ENCODE measurements at regions not wholly inside any gene's neighbourhood (a gene's known extent, or its start where the extent isn't known, plus 50 kb on each side); places are given as distances from the start of the nearest gene placed in this dataset.
A peak's percentile ranks its signal among the peaks of the same experiment; 100 is the strongest.

DNA sequence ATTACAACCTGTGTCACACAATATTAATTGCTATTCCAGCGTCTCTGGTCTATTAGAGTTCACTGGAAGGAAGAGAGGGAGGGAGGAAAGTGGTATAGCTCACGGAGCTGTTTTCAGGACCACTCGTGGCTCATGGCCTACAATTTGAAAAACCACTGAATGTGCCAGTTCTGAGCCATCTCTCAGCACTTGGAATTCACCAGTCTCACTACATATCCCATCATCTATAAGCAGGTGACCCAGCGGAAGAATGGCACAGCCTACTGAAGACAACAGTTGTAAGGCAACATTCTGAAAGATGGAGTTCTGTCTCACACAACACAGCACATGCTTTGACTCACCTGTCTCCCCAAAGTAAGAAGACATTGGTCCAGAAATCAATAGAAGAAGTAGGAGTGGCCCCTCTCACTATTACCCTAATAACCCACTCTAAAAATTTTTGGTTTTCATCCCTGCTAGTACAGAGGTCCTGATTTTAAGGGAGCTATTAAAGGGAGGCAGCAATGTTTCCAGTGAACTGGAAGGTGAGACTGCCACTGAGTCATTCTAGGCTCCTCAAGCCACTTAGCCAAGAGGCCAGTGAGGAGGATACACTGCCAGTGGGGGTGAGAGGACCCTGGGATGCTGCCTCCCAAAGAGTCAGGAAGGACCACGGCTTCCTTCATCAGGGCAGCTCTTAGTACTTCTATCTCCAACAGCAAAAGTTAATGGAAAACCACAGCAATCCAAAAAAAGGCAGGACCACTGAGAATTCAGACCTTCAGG is 50.0 kb upstream of the DOCK9 start:
- DNase-seq (ENCODE audit: low read depth) = no peak

DNA sequence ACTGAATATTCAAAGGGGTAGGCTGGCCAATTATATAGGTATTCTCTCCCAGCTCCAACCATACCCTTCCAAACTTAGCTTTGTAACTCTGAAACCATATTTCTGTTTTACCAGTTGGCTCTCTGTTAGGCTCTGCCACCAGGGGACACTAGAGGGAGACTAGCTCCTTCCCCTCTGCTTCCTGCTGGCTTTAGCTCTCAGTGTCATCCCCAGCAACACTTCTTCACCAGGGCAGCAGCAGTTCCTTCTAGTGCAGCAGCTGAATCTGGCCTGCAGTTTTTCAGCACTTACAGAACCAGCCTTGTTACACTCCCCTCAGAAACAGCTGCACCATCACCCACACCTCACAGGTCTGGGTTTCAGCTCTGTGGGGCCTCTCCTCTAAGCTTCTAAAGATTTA is 51.0 kb upstream of the DOCK9 start:
- DNase-seq (ENCODE audit: low read depth) = no peak

DNA sequence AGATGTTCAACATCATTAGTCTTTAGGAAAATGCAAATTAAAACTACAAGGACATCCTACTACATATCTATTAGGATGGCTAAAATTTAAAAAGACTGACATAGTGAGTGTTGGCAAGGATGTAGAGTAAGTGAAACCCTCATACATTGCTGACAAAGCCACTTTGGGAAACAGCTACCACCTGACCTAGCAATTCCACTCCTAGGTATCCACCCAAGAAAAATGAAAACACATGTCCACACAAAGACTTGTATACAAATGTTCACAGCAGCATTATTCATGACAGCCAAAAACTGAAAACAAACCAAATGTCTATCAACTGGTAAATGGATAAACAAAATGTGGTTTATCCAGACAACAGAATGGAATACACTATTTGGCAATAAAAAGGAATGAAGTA is 51.7 kb upstream of the DOCK9 start:
- DNase-seq (ENCODE audit: low read depth) = no peak

DNA sequence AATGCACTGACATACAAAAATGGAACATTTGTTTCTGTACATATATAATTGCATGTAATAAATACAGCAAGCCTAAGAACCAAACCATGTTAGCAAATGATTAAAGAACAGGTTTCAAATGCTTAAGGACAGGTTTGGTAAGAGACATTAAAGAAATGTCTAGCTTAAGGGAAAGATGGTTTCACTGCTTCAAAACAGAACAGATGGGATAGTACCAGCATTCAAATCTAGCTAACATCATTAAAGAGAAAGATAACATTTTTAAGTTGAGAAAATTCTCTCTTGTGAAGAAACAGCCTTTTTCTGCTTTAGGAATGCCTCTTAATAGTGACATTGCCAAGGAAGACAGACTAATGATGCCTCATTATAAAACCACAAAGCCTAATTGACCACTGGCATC is 52.5 kb upstream of the DOCK9 start:
- DNase-seq (ENCODE audit: low read depth) = no peak

DNA sequence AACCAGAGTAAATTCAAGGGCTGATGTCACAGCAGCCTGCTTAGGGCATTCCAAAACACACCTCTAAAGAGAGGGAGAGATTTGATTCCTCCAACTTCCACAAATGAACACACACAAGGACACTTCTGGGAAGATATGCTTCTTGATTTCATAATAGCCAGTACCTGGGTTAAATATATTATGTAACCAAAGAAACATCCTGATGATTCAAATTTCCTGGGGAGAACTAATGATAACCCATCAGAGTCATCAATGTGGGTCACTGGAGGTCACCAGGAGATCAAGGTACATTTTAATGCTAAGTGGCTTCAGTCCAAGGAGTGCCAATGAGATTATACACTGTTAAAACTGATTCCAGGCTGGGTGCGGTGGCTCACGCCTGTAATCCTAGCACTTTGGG is 54.0 kb upstream of the DOCK9 start:
- no peak for DNase-seq (ENCODE audit: low read depth)

DNA sequence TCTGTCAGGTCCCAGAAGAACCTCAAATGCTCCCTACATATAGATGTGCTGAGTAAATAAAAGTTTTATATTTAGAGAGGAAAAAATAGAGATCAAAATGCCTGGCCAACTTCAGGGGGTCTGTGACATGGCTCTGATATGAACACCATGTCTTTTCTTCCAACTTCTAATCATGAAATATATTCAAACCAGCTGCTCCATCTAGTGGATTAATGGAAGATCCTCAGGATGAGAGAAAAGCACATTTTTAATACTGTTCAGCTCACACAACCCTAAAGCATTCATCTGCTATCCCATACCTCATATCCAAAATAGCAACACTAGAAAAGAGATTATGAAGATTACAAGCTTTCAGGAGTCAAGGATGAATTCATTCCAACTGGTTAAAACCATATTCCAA is 56.0 kb upstream of the DOCK9 start:
- peak; percentile 49 for DNase-seq (ENCODE audit: low read depth)

DNA sequence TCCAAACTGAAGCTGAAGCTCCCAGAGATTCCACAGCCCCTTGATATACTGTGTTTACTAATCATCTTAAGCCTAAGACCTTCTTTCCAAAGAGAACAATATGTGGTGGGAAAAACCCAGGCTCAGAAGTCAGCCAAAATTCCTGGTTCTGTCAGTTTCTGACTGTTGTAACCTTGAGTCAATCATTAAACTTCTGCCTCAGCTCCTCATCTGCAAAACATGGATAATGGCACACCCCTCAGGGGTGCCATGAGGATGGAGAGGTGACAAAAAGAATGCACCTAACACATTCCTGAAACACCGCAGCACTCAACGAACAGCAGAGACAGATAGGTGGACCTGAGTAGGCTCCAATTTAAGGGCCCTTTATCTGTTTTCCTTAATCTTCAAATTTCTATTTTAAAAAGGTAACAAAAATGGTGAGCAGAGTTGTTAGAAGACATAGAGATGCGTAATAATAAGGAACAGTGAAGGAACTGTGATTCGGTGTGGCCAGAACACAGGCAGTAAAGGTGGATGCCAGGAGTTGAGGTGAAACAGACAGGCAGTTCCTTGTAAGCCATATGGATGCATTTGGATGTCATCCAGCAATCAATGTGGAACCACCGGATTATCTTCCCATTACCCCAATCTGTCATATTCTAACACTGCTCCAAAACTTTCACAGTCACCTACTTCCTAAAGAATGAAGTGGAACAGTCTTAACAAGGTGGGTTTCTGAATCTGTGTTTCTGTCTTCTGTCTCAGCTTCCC is 56.6 kb upstream of the DOCK9 start:
- DNase-seq (ENCODE audit: low read depth) = no peak

DNA sequence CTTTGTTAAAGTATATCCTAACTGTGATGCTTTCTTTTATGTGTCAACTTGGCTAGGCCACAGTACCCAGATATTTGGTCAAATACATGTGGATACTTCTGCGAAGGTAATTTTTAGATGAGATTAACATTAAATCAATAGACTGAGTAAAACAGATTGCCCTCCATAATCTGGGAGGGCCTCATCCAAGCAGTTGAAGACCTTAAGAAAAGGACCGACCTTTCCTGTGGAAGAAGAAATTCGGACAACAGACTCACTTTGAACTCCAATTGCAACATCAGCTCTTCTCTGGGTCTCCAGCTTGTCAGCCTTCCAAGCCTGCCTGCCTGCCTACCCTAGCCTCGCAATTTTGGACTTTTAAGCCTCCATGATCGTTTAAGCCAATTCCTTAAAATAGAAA is 57.9 kb upstream of the DOCK9 start:
- DNase-seq (ENCODE audit: low read depth) = no peak

DNA sequence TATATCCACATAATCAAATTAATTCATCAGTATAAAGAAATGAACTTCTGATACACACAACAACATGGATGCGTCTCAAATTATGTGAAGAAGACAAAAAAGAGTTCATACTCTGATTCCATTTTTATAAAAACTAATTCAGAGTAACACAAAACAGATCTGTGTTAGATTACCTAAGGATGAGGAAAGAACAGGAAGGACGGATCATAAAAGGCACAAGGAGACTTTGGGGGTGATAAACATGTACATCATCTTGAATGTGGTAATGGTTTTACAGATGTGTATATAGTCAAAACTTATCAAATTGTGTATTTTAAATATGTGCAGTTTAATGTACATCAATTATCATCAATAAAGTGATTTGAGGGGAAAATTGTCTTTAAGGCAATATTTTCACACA is 59.9 kb upstream of the DOCK9 start:
- DNase-seq (ENCODE audit: low read depth) = no peak

DNA sequence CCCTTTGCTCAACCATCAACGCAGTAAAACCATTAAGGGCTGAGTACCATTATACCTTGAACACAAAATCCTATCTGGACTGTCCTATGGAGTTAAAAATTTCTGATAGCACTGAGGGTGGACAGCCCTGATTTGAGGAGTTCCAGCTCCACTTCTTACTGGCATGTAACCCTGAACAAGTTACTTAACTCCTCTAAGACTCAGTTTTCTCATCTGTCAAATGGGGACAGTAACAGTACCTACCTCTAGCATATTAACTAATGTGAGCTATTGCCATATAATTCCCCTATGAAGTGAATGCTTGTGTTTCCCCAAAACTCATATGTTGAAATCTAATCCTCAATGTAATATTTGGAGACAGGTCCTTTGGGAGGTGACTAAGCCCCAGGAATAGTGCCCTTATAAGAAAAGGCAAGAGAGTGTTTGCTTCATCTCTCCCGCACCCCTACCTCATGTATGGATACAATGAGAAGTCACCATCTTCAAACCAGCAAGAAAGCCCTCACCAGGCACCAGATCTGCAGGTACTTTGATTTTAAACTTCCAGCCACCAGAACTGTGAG is 61.9 kb upstream of the DOCK9 start:
- no peak for DNase-seq (ENCODE audit: low read depth)

DNA sequence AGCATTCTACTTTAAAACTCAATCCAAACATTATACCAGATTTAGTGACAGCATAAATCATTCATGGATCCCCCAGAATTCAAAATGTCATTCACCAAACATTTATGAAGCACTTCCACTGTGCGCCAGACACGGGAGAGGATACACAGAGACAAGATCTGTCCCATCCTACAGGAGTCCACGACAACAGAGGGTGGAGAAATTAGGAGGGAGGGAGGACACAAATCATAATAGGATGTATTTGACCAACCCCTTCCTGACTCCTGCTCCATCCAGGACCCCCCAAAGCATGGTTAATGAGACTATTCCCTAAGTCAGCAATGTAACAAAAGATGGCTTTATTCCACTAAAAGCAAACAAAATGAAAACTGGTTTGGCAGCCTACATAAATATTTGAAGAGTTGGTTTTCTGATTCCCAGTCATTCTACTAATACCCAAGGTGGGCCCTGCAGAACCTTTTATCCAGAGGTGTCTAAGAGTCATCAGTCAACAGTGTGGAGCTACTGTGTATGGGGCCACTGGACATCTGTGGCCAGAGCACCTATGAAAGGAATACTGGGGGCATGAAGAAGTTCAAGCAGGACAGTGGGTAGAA is 62.8 kb upstream of the DOCK9 start:
- DNase-seq (ENCODE audit: low read depth) = no peak

DNA sequence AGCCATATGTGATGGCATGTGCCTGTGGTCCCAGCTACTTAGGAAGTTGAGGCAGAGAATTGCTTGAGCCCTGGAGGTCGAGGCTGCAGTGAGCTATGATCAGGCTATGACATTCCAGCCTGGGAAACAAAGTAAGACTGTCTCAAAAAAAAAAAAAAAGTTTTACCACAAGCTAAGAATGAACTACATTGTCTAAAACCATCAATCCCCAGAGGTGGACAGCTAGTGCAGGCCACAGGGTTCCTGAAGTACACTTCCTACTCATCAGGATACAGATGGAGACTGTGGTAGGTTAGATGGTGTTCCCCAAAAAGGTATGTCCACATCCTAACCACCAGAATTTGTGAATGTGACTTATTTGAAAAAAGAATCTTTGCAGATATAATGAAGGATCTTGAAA is 63.5 kb upstream of the DOCK9 start:
- DNase-seq (ENCODE audit: low read depth) = no peak

DNA sequence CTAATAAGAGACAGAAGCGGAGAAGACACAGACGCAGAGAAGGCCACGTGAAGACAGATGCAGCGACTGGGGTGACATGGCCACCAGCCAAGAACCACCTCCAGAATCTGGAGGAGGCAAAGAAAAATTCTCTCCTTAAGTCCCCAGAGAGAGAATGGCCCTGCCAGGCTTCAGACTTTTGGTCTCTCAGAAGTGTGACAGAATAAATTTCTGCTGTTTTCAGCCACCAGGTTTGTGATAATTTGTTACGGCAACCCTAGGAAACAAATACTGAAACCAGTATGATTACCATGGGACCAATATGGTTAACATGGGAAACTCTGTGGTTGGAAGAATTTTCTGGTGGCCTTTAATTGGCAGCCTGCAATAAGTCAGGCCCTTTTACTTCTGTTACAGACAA is 63.9 kb upstream of the DOCK9 start:
- no peak for DNase-seq (ENCODE audit: low read depth)

DNA sequence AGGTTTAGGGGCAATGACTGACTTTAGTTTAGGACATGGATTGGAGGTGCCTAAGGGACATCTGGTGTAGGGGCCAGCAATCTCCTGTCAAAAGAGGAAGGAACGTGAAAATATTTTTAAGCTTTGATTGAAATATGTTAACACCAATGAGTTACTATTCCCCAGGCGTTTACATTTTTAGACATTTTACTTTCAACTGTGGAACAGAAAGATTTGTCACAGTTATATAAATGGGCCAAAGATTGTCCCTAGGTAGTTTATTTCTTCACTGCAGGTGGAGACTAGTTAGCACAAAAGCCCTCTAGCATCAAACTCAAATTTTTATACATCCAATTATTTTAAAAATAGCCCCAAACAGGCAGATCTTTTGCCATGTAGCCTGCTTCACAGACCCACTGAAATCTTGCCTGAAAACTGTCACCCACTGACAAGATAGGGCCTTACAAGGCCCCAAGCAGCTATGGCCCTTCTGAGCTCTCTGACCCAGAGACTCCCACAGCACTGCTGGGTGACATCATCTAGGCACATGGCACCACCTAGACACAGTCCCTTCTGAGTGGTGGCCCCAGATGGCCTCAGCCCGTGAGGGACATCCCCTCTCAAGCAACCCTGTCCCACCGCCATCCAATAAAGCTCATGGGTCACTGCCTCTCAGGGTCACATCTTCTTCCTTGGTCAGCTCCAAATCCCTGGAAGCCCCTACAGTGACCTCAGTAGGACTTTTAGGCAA is 64.8 kb upstream of the DOCK9 start:
- DNase-seq (ENCODE audit: low read depth) = no peak

DNA sequence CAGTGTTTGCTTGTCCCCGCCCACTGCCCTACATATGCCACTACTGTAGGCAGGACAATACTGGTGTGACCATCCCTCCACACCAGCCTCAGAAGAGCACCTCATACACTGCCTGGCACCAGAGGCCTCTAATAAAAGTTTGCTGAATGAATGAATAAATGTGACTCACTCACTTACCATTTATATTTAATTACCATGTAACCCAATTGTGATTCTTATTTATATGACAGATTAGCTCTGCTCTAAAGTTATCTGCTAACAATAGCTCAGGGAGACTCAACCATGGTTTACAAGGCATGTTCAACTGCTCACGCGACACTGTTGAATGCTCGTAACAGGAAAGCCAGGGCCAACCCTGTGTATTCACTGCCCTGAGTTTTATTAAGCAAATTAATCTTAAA is 66.0 kb upstream of the DOCK9 start:
- peak; percentile 32 for DNase-seq (ENCODE audit: low read depth)

DNA sequence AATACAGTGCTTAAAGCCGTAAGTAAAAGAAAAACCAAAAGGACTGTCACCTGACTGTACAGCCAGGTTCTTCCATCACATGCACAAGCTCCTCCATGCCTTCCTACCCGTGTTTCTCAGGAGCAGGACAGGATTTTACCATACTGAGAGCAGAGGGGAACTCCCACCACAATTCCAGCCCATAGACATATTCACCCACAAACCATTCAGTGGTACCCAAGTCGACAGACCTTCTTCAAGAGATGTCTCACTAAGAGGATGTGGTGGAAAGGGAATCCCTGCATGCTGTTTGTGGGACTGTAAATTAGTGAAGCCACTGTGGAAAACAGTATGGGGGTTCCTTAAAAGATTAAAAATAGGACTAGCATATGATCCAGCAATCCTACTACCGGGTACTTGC is 66.9 kb upstream of the DOCK9 start:
- DNase-seq (ENCODE audit: low read depth) = no peak

DNA sequence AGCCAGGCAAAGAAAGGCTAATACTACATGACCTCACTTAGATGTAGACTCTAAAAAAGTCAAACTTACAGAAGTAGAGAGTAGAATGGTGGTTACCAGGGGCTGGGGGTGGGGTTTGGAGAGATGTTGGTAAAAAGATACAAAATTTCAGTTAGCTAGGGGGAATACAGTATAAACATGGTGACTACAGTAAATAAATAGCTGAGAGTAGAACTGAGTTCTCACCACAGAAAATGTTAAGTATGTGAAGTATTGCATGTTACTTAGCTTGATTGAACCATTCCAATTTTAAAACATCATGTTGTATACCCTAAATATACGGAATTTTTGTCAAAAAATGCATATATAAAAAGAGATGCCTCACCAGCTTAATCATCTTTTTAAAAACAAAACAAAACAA is 67.5 kb upstream of the DOCK9 start:
- no peak for DNase-seq (ENCODE audit: low read depth)

DNA sequence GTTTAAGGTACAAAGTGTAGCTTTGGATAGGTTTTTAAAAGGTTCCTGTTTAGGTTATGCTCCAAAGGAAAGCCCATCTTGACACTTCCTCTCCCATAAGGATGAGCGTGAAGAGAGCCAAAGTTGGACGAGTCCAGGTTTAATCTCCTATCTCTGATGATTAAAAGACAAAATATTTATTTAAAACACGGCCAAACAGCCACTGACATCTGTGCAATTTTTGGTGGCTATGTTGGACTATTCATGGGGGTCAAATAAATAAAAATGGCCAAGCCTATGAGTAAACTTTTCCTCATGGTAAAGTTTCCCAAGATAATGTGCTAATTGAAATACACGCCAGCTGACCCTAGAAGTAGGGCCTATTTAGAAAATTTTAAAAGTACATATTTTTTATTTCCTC is 69.0 kb upstream of the DOCK9 start:
- no peak for DNase-seq (ENCODE audit: low read depth)

DNA sequence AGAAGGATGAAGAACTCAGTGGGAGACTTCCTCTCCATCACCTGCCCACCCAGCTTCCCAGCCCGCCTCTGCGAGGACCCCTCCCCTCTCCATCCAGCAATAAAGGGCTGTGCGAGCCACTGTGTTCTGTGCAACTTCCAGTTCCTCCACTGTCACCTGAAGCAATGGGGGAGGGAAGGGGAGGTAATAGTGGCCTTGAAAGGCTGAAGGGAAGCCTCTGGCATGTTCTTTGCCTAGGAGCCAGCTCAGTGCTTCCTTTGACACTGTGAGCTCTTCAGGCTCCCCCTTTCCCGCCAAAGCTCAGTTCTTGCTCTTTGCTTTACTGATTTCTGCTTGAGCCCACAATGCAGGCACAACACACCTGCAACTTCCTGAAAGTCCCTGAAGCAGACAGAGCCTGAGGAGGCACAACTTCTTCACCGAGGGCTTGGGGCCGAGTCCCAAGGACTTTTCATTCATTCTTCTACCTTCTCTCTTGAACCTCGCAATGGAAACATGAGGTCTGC is 73.2 kb upstream of the DOCK9 start:
- no peak for DNase-seq (ENCODE audit: low read depth)

DNA sequence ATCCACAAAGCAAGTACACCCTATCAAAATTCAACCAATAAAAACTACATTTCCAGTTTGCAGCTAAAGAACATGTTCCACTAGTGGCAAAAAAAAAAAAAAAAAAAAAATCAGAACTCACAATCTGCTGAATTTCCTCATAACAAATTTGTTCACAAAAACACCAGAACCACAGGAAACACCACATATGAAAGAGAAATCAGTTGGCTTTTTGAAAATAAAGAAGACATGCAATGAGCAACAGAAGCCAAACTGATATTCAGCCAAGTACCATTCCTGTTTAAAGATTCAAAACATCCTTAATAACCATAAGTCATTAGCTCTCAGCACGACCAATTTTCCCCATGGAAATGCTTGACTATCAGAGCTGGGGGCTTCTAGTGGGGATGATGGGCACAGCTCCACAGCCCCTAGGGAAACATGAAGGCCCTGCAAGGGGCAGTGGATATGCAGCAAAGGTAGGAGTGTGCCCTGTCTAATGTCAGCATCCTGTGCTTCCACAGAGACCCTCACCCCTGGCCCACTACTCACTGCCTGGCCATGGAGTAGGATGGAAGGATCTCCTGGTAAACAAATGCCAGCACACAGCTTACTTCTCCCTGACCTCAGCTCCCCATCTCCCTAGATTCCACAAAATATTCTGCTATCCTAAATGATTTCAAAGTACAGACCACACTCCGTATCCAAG is 74.0 kb upstream of the DOCK9 start:
- no peak for DNase-seq (ENCODE audit: low read depth)

DNA sequence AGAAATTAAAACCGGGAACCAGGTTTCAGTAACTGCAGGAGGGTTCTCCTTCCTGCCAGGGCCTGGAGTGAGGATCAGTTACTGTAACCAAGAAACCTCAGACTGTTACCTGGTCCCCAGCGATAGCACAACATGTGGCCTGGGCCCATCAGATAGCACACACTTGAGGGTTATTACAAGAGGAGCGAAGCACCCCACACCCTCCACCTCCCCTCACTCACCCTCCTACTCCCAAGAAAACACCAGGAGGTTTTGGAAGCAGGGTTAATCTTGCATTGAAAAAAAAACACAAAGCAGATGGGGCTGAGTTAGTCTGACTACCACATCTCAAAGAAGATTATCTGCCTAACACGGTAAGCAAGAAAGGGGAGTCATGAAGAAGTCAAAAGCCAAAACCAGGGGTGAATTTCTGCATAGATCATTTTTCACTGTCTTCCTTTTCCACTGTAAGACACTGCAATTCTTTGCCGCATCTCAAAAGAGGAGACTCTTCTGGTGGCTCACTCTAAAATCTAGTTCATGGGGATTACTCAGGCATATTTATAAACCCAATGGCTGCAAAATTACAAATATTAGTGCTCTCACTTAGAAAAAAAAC is 75.9 kb upstream of the DOCK9 start:
- no peak for DNase-seq (ENCODE audit: low read depth)

All from RPMI7951 (cell line).